AG04450 (cell line): ENCODE measurements at regions not wholly inside any gene's neighbourhood (a gene's known extent, or its start where the extent isn't known, plus 50 kb on each side); places are given as distances from the start of the nearest gene placed in this dataset.

Experiments used
- CTCF ChIA-PET: fragments of 300-600, 350-600 bp; formaldehyde crosslinking; extraction: SDS; loops from one replicate; lab custom pipeline; 2022; ENCODE audit warnings: antibody characterized with exemption, inconsistent platforms; lab: Charles Lee
- POLR2A ChIA-PET: fragments of 350-600 bp; formaldehyde crosslinking; extraction: SDS; loops from one replicate; lab custom pipeline; 2021; ENCODE audit warnings: antibody characterized with exemption, inconsistent platforms; lab: Yijun Ruan, JAX
- DNase-seq: peaks from one replicate; pipeline ENCODE4 v3.0.0-alpha.2; 2011; ENCODE audit warnings: low read depth, low spot score
- H3K27ac ChIP-seq: one replicate; pipeline ENCODE4 v1.5.1; 2012; ENCODE audit warnings: low read depth, low read length, control low read depth
- H3K27me3 ChIP-seq: one replicate; pipeline ENCODE4 v1.6.0; 2012; ENCODE audit warnings: low read length; ENCODE audit not compliant: control insufficient read depth, insufficient read depth
- H3K4me3 ChIP-seq: 2 replicates; pipeline ENCODE4 v1.5.1; 2011; ENCODE audit warnings: mild to moderate bottlenecking, low read depth, low read length, control low read depth
- H3K9me3 ChIP-seq: 2 replicates; pipeline ENCODE4 v1.5.1; 2012; ENCODE audit warnings: low read length; ENCODE audit not compliant: control insufficient read depth, insufficient read depth
- TF ChIP-seq, protein P1 (sequence below): IDR thresholded peaks from 2 replicates; pipeline ENCODE4 v1.5.1; 2011; ENCODE audit warnings: low read depth, low read length, control low read depth, inconsistent platforms

DNA sequence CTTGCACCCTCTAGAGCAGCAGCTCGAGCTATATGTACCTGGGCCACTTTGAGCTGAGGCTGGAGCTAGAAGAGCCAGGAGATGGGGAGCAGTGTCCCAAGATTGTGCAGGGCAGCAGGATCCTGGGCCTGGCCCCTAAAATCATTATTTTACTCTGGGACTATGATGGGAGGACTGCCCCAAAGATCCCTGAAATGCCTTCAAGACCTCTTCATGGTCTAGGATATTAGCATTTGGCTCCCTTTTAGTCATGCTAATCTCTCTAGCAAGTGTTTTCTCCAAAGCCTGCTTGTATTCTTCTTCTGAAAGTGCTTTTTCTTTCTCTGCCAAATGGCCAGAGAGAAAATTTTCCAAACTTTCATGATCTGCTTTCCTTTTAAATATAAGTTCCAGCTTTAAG lies 211.6 kb downstream of the PARM1 start:
- POLR2A ChIA-PET: no interaction called here
- Histone ChIP-seq H3K27ac (no peak overlapping the region), H3K4me3 (no peak overlapping the region)

DNA sequence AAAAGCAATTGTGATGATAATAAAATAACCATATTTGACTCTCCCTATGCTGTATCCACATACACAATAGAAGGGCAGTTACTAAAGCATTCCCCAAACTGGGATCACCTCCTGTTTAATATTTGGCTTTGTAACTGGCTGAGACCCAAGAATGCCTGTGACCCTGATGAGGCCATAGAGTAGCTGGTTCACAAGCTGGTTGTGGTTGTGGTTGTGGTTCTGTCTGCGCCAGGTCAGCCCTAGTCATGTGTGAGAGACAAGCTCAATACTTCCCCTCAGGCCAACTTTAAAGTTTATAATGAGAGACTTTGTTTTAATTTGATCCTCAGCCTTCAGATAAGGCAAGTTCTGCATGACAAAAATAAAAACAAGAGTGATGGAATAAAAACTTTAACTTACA lies 209.9 kb downstream of the PARM1 start:
- no peaks in the 10 kb centered on the region; the same call in 1 of the 2 replicates for H3K9me3 ChIP-seq
- no peaks in the 10 kb centered on the region for H3K27me3 ChIP-seq
- DNase-seq: no peak
- POLR2A ChIA-PET: interaction anchor here (0.7 kb wide), 1 partner anchor 502 kb away, joined by 4 read pairs; no protein-coding TSS in a partner anchor
- CTCF ChIA-PET: no interaction called here
- H3K4me3 ChIP-seq: no peak overlapping the region
- no peak overlapping the region for H3K27ac ChIP-seq
- TF ChIP-seq, protein P1, sequence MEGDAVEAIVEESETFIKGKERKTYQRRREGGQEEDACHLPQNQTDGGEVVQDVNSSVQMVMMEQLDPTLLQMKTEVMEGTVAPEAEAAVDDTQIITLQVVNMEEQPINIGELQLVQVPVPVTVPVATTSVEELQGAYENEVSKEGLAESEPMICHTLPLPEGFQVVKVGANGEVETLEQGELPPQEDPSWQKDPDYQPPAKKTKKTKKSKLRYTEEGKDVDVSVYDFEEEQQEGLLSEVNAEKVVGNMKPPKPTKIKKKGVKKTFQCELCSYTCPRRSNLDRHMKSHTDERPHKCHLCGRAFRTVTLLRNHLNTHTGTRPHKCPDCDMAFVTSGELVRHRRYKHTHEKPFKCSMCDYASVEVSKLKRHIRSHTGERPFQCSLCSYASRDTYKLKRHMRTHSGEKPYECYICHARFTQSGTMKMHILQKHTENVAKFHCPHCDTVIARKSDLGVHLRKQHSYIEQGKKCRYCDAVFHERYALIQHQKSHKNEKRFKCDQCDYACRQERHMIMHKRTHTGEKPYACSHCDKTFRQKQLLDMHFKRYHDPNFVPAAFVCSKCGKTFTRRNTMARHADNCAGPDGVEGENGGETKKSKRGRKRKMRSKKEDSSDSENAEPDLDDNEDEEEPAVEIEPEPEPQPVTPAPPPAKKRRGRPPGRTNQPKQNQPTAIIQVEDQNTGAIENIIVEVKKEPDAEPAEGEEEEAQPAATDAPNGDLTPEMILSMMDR: no peak

More for the DNA sequence above, 211.6 kb downstream of the PARM1 start:
- DNase-seq: no peak
- TF ChIP-seq, protein P1: no peak
- Histone ChIP-seq H3K27me3 (no peaks in the 10 kb centered on the region), H3K9me3 (no peaks in the 10 kb centered on the region; the same call in 1 of the 2 replicates)
- CTCF ChIA-PET: no interaction called here

DNA sequence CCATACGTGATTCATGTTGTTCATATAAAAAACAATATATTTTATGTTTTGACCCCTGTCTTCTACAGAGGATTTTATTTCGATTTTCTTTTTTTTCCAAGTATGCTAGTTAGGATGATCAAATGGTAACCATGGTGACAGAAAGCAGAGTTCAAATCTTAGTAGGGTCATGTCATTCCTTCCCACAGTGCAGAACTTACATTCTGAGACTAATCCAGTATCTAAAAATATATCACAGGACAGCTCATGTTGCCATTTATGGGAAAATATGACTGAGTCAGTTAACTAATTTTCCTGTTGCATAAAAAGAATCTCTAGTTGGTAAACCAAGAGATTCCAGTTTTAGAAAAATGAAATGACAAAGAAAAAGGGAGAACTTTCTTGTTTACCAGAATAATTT lies 209.5 kb downstream of the PARM1 start:
- CTCF ChIA-PET: no interaction called here
- DNase-seq: no peak

DNA sequence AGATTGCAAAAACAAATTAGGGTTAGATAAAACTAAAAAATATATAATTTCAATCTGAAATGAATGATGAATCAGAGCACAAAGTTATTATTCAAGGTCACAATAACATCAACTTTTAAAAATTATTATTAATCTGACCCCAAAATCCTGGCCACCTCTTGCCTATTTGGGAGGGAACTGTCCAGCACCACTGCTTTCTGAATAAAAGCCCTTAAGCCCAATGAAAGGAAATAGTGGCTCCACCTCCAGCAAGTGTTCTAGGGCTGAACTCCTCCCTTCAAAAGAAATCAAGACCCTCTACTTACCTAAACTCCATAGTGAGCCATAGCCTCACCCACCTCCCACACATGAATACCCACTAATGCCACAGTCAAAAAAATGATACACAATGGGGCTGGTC lies 208.2 kb downstream of the PARM1 start:
- ChIA-PET POLR2A (no interaction called here), CTCF (no interaction called here)
- TF ChIP-seq, protein P1: no peak
- Histone ChIP-seq H3K4me3 (no peak overlapping the region), H3K27ac (no peak overlapping the region), H3K9me3 (no peaks in the 10 kb centered on the region; the same call in 1 of the 2 replicates), H3K27me3 (no peaks in the 10 kb centered on the region)
- no peak for DNase-seq

More for the DNA sequence above, 209.5 kb downstream of the PARM1 start:
- no peaks in the 10 kb centered on the region; the same call in 1 of the 2 replicates for H3K9me3 ChIP-seq
- H3K27me3 ChIP-seq: no peaks in the 10 kb centered on the region
- no peak overlapping the region for H3K27ac ChIP-seq
- POLR2A ChIA-PET: interaction anchor here (0.7 kb wide), 1 partner anchor 502 kb away, joined by 4 read pairs; no protein-coding TSS in a partner anchor
- TF ChIP-seq, protein P1: no peak
- H3K4me3 ChIP-seq: no peak overlapping the region

DNA sequence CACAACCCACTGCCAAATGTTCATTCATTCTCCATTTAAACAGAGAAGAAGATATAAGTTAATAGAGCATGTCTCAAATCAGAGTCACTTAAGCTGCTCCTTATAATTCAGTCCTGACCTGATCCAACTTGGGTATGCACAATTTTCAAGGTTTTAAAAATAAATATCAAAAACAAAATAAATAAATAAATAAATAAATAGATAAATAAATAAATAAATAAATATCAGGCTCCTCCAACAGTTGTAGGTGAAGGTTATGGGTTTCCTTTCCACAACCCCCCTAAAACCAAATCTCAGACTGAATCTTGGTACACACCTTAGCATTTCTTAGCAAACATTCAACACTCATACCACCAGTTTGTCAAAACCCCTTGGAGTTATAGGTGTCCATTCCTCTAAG lies 204.4 kb downstream of the PARM1 start:
- Histone ChIP-seq H3K27me3 (no peaks in the 10 kb centered on the region), H3K4me3 (no peak overlapping the region), H3K27ac (no peak overlapping the region), H3K9me3 (no peaks in the 10 kb centered on the region)
- DNase-seq: no peak
- POLR2A ChIA-PET: no interaction called here
- CTCF ChIA-PET: no interaction called here
- TF ChIP-seq, protein P1: no peak
